ENCODE measurements at regions not wholly inside any gene's neighbourhood (a gene's known extent, or its start where the extent isn't known, plus 50 kb on each side); places are given as distances from the start of the nearest gene placed in this dataset.

DNA sequence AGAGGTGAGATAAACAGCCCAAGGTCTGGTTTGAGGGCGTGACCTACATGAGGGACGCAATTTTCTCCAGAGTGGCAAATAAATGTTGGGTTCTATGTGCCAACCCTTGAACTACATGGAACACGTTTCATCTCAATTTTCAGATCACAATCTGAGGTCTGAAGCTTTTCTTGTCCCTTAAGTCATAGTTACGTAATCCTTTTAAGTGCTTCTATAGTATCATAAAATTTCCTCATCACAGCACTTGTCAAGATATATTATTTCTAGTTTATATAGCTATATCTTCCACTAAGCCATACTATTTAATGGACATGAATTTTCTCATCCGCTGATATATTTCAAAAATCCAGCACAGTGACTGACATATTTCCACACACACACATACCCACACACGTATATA lies 53.1 kb upstream of the GRIN3A start:
- TF ChIP-seq, protein P1, sequence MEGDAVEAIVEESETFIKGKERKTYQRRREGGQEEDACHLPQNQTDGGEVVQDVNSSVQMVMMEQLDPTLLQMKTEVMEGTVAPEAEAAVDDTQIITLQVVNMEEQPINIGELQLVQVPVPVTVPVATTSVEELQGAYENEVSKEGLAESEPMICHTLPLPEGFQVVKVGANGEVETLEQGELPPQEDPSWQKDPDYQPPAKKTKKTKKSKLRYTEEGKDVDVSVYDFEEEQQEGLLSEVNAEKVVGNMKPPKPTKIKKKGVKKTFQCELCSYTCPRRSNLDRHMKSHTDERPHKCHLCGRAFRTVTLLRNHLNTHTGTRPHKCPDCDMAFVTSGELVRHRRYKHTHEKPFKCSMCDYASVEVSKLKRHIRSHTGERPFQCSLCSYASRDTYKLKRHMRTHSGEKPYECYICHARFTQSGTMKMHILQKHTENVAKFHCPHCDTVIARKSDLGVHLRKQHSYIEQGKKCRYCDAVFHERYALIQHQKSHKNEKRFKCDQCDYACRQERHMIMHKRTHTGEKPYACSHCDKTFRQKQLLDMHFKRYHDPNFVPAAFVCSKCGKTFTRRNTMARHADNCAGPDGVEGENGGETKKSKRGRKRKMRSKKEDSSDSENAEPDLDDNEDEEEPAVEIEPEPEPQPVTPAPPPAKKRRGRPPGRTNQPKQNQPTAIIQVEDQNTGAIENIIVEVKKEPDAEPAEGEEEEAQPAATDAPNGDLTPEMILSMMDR (IDR thresholded peaks at IDR 0.05): no peak
- TF ChIP-seq EZH2 (IDR thresholded peaks at IDR 0.05; ENCODE audit: borderline replicate concordance, insufficient read depth, low read depth, low read length, poor library complexity, severe bottlenecking): no peak

Measured in B cell (primary cell).